ENCODE measurements at regions not wholly inside any gene's neighbourhood (a gene's known extent, or its start where the extent isn't known, plus 50 kb on each side); places are given as distances from the start of the nearest gene placed in this dataset.

GRCh38 chr1:189141056-189141455 is 1336.6 kb downstream of the BRINP3 start:
- whole genome bisulfite sequencing, 2 donors, result 47 to 57% methylated on average over 1 to 2 of the region's 2 CpGs
- Histone ChIP-seq H3K4me1 (no peaks in the 10 kb centered on the region), H3K9me3 (no peaks in the 10 kb centered on the region), H3K27ac (no peak overlapping the region), H3K36me3 (replicated peaks in 1 of 2; ENCODE audit: insufficient read depth in 1 of 2, low read depth in 2 of 2) (no peaks in the 10 kb centered on the region), H3K27me3 (no peaks in the 10 kb centered on the region), H3K4me3 (no peak overlapping the region)
- no peak for TF ChIP-seq POLR2A (IDR thresholded peaks at IDR 0.05)
- TF ChIP-seq, protein P1, sequence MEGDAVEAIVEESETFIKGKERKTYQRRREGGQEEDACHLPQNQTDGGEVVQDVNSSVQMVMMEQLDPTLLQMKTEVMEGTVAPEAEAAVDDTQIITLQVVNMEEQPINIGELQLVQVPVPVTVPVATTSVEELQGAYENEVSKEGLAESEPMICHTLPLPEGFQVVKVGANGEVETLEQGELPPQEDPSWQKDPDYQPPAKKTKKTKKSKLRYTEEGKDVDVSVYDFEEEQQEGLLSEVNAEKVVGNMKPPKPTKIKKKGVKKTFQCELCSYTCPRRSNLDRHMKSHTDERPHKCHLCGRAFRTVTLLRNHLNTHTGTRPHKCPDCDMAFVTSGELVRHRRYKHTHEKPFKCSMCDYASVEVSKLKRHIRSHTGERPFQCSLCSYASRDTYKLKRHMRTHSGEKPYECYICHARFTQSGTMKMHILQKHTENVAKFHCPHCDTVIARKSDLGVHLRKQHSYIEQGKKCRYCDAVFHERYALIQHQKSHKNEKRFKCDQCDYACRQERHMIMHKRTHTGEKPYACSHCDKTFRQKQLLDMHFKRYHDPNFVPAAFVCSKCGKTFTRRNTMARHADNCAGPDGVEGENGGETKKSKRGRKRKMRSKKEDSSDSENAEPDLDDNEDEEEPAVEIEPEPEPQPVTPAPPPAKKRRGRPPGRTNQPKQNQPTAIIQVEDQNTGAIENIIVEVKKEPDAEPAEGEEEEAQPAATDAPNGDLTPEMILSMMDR (IDR thresholded peaks at IDR 0.05), result no peak
- intact Hi-C loops (cut with DNase I), result no loop called here
- DNase-seq (no peak), ATAC-seq (no peak)

DNA sequence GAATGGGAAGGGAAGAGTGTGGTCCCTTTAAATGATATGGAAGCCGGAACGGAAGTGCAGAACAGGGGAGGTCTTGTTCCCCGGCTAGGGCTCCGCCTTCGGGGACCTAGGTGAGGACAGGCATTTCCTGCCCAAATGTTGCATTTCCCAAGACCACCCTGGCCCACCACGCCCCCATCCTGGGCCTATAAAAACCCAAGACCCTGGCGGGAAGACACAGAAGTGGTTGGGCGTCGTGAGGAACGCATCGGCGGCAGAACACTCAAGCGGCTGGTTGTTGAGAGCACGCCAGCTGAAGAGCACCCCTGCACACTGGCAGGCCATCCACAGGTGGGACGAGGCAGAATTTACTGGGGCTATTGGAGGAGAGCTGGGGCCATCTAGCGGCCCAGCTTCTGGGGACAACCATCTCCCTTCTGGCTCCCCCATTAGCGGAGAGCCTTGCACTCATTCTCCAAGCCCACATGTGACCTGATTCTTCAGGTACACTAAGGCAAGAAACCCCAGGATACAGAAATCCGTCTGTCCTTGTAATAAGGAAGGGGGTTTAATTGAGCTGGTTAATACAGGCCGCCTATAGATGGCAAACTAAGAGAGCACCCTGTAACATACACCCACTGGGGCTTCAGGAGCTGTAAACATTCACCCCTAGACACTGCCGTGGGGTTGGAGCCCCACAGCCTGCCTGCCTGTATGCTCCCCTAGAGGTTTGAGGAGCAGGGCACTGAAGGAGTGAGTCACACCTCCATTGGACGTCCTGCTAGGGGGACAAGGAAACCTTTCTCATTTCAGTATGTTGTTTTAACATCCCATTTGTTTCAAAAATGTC is 1327.9 kb downstream of the BRINP3 start:
- H3K27ac ChIP-seq, result no peak overlapping the region
- peak; percentile 24 for ATAC-seq
- peak in 3 of 4 donors; percentile 5 to 47 (median 16) for DNase-seq

GRCh38 chr1:189150624-189151023 is 1327.0 kb downstream of the BRINP3 start:
- TF ChIP-seq, protein P1 (IDR thresholded peaks at IDR 0.05), result no peak
- no peak for TF ChIP-seq POLR2A (IDR thresholded peaks at IDR 0.05)
- intact Hi-C loops (cut with DNase I), result no loop called here
- Histone ChIP-seq H3K4me3 (no peak overlapping the region), H3K36me3 (replicated peaks in 1 of 2; ENCODE audit: insufficient read depth in 1 of 2, low read depth in 2 of 2) (no peaks in the 10 kb centered on the region), H3K27ac (no peak overlapping the region), H3K4me1 (no peaks in the 10 kb centered on the region), H3K27me3 (no peaks in the 10 kb centered on the region), H3K9me3 (no peaks in the 10 kb centered on the region)
- WGBS, 2 donors, result 71 to 77% methylated on average over 6 of the region's 6 CpGs
- ATAC-seq (no peak), DNase-seq (no peak)

More for the DNA sequence above, 1327.9 kb downstream of the BRINP3 start:
- WGBS, 2 donors, result 67 to 74% methylated on average over 21 of the region's 21 CpGs
- Histone ChIP-seq H3K9me3 (no peaks in the 10 kb centered on the region), H3K4me3 (no peak overlapping the region), H3K4me1 (no peaks in the 10 kb centered on the region), H3K27me3 (no peaks in the 10 kb centered on the region), H3K36me3 (replicated peaks in 1 of 2; ENCODE audit: insufficient read depth in 1 of 2, low read depth in 2 of 2) (no peaks in the 10 kb centered on the region)
- TF ChIP-seq POLR2A (IDR thresholded peaks at IDR 0.05), result peak in 2 of 3 donors; percentile 28 to 42
- TF ChIP-seq, protein P1 (IDR thresholded peaks at IDR 0.05), result peak in 1 of 7 experiments; percentile 7
- intact Hi-C loops (cut with DNase I), result no loop called here

GRCh38 chr1:189151361-189151760 is 1326.3 kb downstream of the BRINP3 start:
- ATAC-seq, result no peak
- Histone ChIP-seq H3K4me1 (no peaks in the 10 kb centered on the region), H3K36me3 (replicated peaks in 1 of 2; ENCODE audit: insufficient read depth in 1 of 2, low read depth in 2 of 2) (no peaks in the 10 kb centered on the region), H3K27ac (no peak overlapping the region), H3K9me3 (no peaks in the 10 kb centered on the region), H3K27me3 (no peaks in the 10 kb centered on the region), H3K4me3 (no peak overlapping the region)
- WGBS, 2 donors, result 43 to 46% methylated on average over 2 of the region's 2 CpGs
- TF ChIP-seq, protein P1 (IDR thresholded peaks at IDR 0.05), result no peak
- no peak for TF ChIP-seq POLR2A (IDR thresholded peaks at IDR 0.05)
- DNase-seq, result no peak
- intact Hi-C loops (cut with DNase I), result no loop called here

GRCh38 chr1:189152685-189153084 is 1325.0 kb downstream of the BRINP3 start:
- no peak overlapping the region for H3K27ac ChIP-seq
- no peaks in the 10 kb centered on the region for H3K27me3 ChIP-seq
- ATAC-seq, result no peak
- no peak for DNase-seq
- WGBS, 2 donors, result 76 to 87% methylated on average over 1 of the region's 1 CpG
- H3K4me3 ChIP-seq, result no peak overlapping the region
- no peaks in the 10 kb centered on the region for H3K4me1 ChIP-seq
- H3K36me3 ChIP-seq (replicated peaks in 1 of 2; ENCODE audit: insufficient read depth in 1 of 2, low read depth in 2 of 2), result no peaks in the 10 kb centered on the region
- TF ChIP-seq, protein P1 (IDR thresholded peaks at IDR 0.05), result no peak
- TF ChIP-seq POLR2A (IDR thresholded peaks at IDR 0.05), result no peak
- intact Hi-C loops (cut with DNase I), result no loop called here
- H3K9me3 ChIP-seq, result no peaks in the 10 kb centered on the region

All from body of pancreas (tissue), 4 donors.